Astrocyte of the cerebellum (primary cell): ENCODE measurements at regions not wholly inside any gene's neighbourhood (a gene's known extent, or its start where the extent isn't known, plus 50 kb on each side); places are given as distances from the start of the nearest gene placed in this dataset.

ENCODE experiments used
- DNase-seq: peaks from one replicate; pipeline ENCODE4 v3.0.0-alpha.2; 2011; ENCODE audit warnings: low read depth
- H3K4me3 ChIP-seq: 2 replicates; pipeline ENCODE4 v1.5.1; 2011; ENCODE audit warnings: mild to moderate bottlenecking, low read depth, low read length, moderate library complexity
- CTCF ChIP-seq: IDR thresholded peaks from 2 replicates; pipeline ENCODE4 v1.5.1; 2012; ENCODE audit warnings: low read length, low read depth, moderate library complexity, mild to moderate bottlenecking; ENCODE audit errors: missing control alignments
- in situ Hi-C: cut with HindIII; loops from 2 replicates; pipeline ENCODE4 v1.10.0; 2017; ENCODE audit warnings: low sequenced_read_pairs

DNA sequence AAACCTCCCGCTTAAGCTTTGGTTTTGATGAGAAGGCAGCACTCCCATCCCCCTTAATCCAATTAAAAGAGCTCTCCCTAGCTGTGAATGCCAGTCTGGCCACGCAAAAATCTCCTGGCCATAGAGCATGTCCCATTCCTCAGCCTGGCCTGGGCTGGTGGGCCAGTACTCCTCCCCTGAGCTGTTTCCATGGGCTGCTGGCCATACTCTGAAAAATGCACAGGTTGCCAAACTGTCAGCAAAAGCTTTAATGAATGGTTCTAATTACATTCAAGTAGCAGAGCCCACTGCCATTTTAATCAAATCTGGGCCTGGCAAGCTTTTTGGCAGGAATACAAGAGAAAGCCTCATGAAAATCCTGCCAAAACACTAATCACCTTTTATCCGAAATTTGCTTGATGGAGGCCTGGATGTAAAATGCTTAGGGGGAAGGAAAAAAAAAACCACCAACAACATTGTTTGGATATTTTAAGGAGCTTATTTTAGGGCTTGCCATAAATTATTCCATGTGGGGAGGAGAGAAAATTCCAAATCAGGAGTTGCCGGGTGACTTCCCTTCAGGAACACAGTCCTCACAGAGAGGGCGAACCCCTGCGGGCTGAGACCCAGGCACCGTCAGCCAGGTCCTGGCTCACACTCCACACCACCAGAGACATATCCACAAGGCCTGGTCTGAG is 243.3 kb downstream of the SEC61B start:
- DNase-seq, result peak; percentile 45
- in situ Hi-C loops, result no loop called here
- TF ChIP-seq CTCF, result no peak
- H3K4me3 ChIP-seq, result no peak overlapping the region

DNA sequence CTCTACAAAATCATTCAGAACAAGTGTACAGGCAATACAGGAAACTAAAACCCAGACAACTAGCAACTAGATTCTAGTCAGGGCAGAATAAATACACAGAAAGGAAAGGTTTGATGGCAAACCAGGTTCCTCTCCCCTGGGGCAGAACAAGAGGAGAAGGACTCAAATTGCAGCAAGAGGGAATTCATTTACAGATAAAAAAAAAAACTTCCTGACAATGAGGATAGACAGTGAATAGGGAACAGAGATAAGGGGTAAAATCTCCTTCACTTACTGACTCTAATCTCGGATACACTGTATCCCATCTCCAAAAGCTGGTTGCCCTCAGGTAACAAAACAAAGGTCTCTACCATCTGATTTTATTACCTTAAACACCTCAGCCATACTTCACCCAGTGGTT is 244.0 kb downstream of the SEC61B start:
- in situ Hi-C loops, result no loop called here
- TF ChIP-seq CTCF, result no peak
- DNase-seq, result no peak
- H3K4me3 ChIP-seq, result no peak overlapping the region

GRCh38 chr9:99466781-99467180 is 244.7 kb downstream of the SEC61B start:
- no peak for TF ChIP-seq CTCF
- H3K4me3 ChIP-seq, result no peak overlapping the region
- in situ Hi-C loops, result no loop called here
- DNase-seq, result no peak

- in situ Hi-C loops, result no loop called here
- no peak for TF ChIP-seq CTCF
- DNase-seq, result no peak
- H3K4me3 ChIP-seq, result no peak overlapping the region
These were observed 249.0 kb downstream of the SEC61B start for GRCh38 chr9:99471033-99471432.

- DNase-seq, result no peak
- no peak for TF ChIP-seq CTCF
- no peak overlapping the region for H3K4me3 ChIP-seq
- in situ Hi-C loops, result no loop called here
These were observed 250.3 kb downstream of the SEC61B start for GRCh38 chr9:99472240-99472915.

- no peak for DNase-seq
- H3K4me3 ChIP-seq, result no peak overlapping the region
- in situ Hi-C loops, result no loop called here
- no peak for TF ChIP-seq CTCF
These were observed 250.8 kb downstream of the SEC61B start for GRCh38 chr9:99472916-99473245.
